ENCODE measurements at regions not wholly inside any gene's neighbourhood (a gene's known extent, or its start where the extent isn't known, plus 50 kb on each side); places are given as distances from the start of the nearest gene placed in this dataset.
A peak's percentile ranks its signal among the peaks of the same experiment; 100 is the strongest.

- no peak overlapping the region for H3K4me3 ChIP-seq (ENCODE audit: extremely low read depth in 1 of 4, insufficient read depth in 2 of 4, low read depth in 3 of 4, low read length in 4 of 4)
- H2AK5ac ChIP-seq (ENCODE audit: low read depth, low read length), result no peak overlapping the region
- H4K5ac ChIP-seq (ENCODE audit: insufficient read length, low read depth, low read length), result no peak overlapping the region
- TF ChIP-seq RNF2 (IDR thresholded peaks at IDR 0.05; ENCODE audit: borderline replicate concordance, low read depth, low read length, missing control alignments, poor library complexity, severe bottlenecking) (no peak), CTCF (IDR thresholded peaks at IDR 0.05; ENCODE audit: control extremely low read depth in 1 of 3, insufficient read depth in 1 of 3, low read depth in 1 of 3, low read length in 3 of 3) (peak; percentile 25 to 68 (median 56); a peak in 3 of 4 replicates), MAX (IDR thresholded peaks at IDR 0.05) (peak; percentile 60), RAD21 (IDR thresholded peaks at IDR 0.05 in 1 of 2, conservative IDR thresholded peaks at IDR 0.05 in 1 of 2; ENCODE audit: low read depth in 2 of 2, low read length in 2 of 2) (peak; percentile 39 to 56; a peak in 3 of 4 replicates)
- no peaks in the 10 kb centered on the region; the same call in 1 of the 2 replicates for H3K23me2 ChIP-seq (ENCODE audit: low read depth, low read length)
- H3K9me3 ChIP-seq (ENCODE audit: insufficient read depth in 2 of 2, low read depth in 1 of 2, low read length in 1 of 2), result no peaks in the 10 kb centered on the region
- WGBS, 2 experiments (ENCODE audit: extremely low coverage in 1 of 2, insufficient coverage in 1 of 2, insufficient read length in 1 of 2, insufficient replicate concordance in 2 of 2, low coverage in 1 of 2, low lambda C conversion rate in 2 of 2, missing lambda C conversion rate in 1 of 2), result 90% methylated on average over 7 of the region's 7 CpGs; no CpG with 5 or more reads in 1 of the 2 experiments
- no peak overlapping the region for H2BK15ac ChIP-seq (ENCODE audit: low read length)
- H4K8ac ChIP-seq (ENCODE audit: extremely low read depth, insufficient read depth, low read length), result peak overlapping the region; percentile 29; the same call in 1 of the 2 replicates
- H3K56ac ChIP-seq (replicated peaks; ENCODE audit: insufficient read length, low read depth, low read length), result no peak overlapping the region
- H4K20me1 ChIP-seq (replicated peaks in 1 of 2; ENCODE audit: control insufficient read depth in 1 of 2, insufficient read depth in 2 of 2, low read length in 2 of 2), result no peaks in the 10 kb centered on the region
- no peak for FAIRE-seq
- H2BK12ac ChIP-seq (ENCODE audit: low read depth, low read length), result no peak overlapping the region
- no peak overlapping the region for H4K91ac ChIP-seq (replicated peaks; ENCODE audit: insufficient read length, low read length)
- no peak overlapping the region for H2BK120ac ChIP-seq (replicated peaks; ENCODE audit: low read depth, low read length)
- no peak overlapping the region for H3K27ac ChIP-seq (ENCODE audit: low read depth, low read length)
- CTCF ChIA-PET (ENCODE audit: partially characterized antibody), result interaction anchor here (0.9 to 1.7 kb wide), 5 partner anchors 9 to 210 kb away, joined by 3 read pairs; no protein-coding TSS in a partner anchor
- H3K27me3 ChIP-seq (replicated peaks in 1 of 4; ENCODE audit: control insufficient read depth in 3 of 4, extremely low read depth in 1 of 4, insufficient read depth in 3 of 4, low read length in 3 of 4), result no peaks in the 10 kb centered on the region
- DNase-seq (ENCODE audit: low read depth in 1 of 2, low spot score in 2 of 2), result no peak
- no peak overlapping the region for H2BK20ac ChIP-seq (ENCODE audit: low read length)
- H3K4me1 ChIP-seq (replicated peaks in 1 of 4; ENCODE audit: control insufficient read depth in 3 of 4, insufficient read depth in 4 of 4, low read length in 3 of 4), result no peaks in the 10 kb centered on the region
- no peak overlapping the region for H3K4ac ChIP-seq (replicated peaks; ENCODE audit: insufficient read length, low read depth, low read length)
- H3K9ac ChIP-seq (replicated peaks in 1 of 4; ENCODE audit: extremely low read depth in 1 of 4, low read depth in 3 of 4, low read length in 3 of 4), result no peak overlapping the region
- POLR2A ChIA-PET (ENCODE audit: partially characterized antibody), result no interaction called here
- no peaks in the 10 kb centered on the region for H3K79me1 ChIP-seq (ENCODE audit: low read depth, low read length)
- H3K14ac ChIP-seq (ENCODE audit: insufficient read length), result no peak overlapping the region
- no peak overlapping the region for H2AFZ ChIP-seq (ENCODE audit: low read length)
- H3K36me3 ChIP-seq (ENCODE audit: control insufficient read depth in 2 of 4, insufficient read depth in 4 of 4, low read length in 3 of 4), result no peaks in the 10 kb centered on the region
- no peak overlapping the region for H3K23ac ChIP-seq (ENCODE audit: insufficient read length)
- no peak overlapping the region for H3K4me2 ChIP-seq (ENCODE audit: insufficient read depth in 1 of 2, low read depth in 2 of 2, low read length in 2 of 2)
- H3K18ac ChIP-seq (ENCODE audit: extremely low read depth, low read length), result no peak overlapping the region
- no peaks in the 10 kb centered on the region for H3K79me2 ChIP-seq (ENCODE audit: control insufficient read depth in 1 of 2, insufficient read depth in 2 of 2, low read length in 2 of 2)
- no peak overlapping the region for H2BK5ac ChIP-seq (ENCODE audit: low read depth, low read length)
Measured at GRCh38 chr11:79610678-79611077, 169.8 kb upstream of the TENM4 start.

Data from H1 (cell line).